PFSK-1 (cell line): ENCODE measurements at regions not wholly inside any gene's neighbourhood (a gene's known extent, or its start where the extent isn't known, plus 50 kb on each side); places are given as distances from the start of the nearest gene placed in this dataset.

ENCODE experiments used
- FOXP2 ChIP-seq: optimal IDR thresholded peaks from 2 replicates; pipeline ENCODE3; 2011; ENCODE audit warnings: borderline replicate concordance, control low read depth, inconsistent platforms; ENCODE audit not compliant: insufficient read depth; ENCODE audit errors: extremely low read length, extremely low read depth
- POLR2AphosphoS5 ChIP-seq: IDR thresholded peaks from 2 replicates; pipeline ENCODE4 v1.6.1; 2012; ENCODE audit warnings: low read depth, mild to moderate bottlenecking, control low read depth, low read length, moderate library complexity
- SIN3A ChIP-seq: IDR thresholded peaks from 2 replicates; pipeline ENCODE4 v1.6.1; 2012; ENCODE audit warnings: mild to moderate bottlenecking, low read length, moderate library complexity, borderline replicate concordance; ENCODE audit not compliant: insufficient read depth
- TAF1 ChIP-seq: IDR thresholded peaks from 2 replicates; pipeline ENCODE4 v1.6.1; 2012; ENCODE audit warnings: low read length, control low read depth, borderline replicate concordance; ENCODE audit not compliant: insufficient read depth
- TF ChIP-seq, protein P1 (sequence below), 2 experiments: IDR thresholded peaks; 2 replicates each; pipeline versions ENCODE4 v1.6.1 to v1.8.0; 2011 to 2012; ENCODE audit warnings: low read depth in 2 of 2, low read length in 2 of 2, control low read depth in 1 of 2, inconsistent platforms in 1 of 2, mild to moderate bottlenecking in 1 of 2, moderate library complexity in 1 of 2; ENCODE audit not compliant: insufficient read depth in 1 of 2

DNA sequence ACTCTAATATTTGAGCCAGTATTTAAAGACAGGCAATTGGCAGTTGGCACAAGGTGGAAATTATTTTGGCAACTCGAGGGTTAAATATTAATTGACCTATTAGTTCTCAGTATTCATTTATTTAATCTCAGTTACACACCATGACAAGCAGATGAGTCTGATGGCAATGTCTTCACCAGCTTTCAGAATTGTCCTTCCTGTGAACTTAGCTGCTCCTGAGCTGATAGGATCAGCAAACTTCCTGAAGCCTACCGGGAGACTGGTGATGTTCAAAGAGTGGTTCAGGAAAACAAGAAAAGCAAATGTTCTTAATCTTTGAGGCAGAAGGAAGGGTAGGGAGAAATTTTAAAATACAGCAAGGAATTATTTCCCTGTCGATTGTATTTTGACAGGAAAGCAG lies 522.2 kb downstream of the SOX2 start:
- TF ChIP-seq FOXP2, result no peak
- TF ChIP-seq SIN3A, result no peak
- TF ChIP-seq POLR2AphosphoS5, result no peak
- no peak for TF ChIP-seq TAF1
- TF ChIP-seq, protein P1, sequence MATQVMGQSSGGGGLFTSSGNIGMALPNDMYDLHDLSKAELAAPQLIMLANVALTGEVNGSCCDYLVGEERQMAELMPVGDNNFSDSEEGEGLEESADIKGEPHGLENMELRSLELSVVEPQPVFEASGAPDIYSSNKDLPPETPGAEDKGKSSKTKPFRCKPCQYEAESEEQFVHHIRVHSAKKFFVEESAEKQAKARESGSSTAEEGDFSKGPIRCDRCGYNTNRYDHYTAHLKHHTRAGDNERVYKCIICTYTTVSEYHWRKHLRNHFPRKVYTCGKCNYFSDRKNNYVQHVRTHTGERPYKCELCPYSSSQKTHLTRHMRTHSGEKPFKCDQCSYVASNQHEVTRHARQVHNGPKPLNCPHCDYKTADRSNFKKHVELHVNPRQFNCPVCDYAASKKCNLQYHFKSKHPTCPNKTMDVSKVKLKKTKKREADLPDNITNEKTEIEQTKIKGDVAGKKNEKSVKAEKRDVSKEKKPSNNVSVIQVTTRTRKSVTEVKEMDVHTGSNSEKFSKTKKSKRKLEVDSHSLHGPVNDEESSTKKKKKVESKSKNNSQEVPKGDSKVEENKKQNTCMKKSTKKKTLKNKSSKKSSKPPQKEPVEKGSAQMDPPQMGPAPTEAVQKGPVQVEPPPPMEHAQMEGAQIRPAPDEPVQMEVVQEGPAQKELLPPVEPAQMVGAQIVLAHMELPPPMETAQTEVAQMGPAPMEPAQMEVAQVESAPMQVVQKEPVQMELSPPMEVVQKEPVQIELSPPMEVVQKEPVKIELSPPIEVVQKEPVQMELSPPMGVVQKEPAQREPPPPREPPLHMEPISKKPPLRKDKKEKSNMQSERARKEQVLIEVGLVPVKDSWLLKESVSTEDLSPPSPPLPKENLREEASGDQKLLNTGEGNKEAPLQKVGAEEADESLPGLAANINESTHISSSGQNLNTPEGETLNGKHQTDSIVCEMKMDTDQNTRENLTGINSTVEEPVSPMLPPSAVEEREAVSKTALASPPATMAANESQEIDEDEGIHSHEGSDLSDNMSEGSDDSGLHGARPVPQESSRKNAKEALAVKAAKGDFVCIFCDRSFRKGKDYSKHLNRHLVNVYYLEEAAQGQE (IDR thresholded peaks at IDR 0.05; ENCODE audit: insufficient read depth in 1 of 2, low read depth in 2 of 2, low read length in 2 of 2), result no peak

GRCh38 chr3:182234881-182235280 lies 523.2 kb downstream of the SOX2 start:
- no peak for TF ChIP-seq FOXP2
- TF ChIP-seq TAF1, result no peak
- TF ChIP-seq POLR2AphosphoS5, result no peak
- TF ChIP-seq, protein P1 (IDR thresholded peaks at IDR 0.05; ENCODE audit: insufficient read depth in 1 of 2, low read depth in 2 of 2, low read length in 2 of 2), result no peak
- no peak for TF ChIP-seq SIN3A

- TF ChIP-seq POLR2AphosphoS5 (no peak), TAF1 (no peak), FOXP2 (no peak), SIN3A (no peak)
- TF ChIP-seq, protein P1 (IDR thresholded peaks at IDR 0.05; ENCODE audit: insufficient read depth in 1 of 2, low read depth in 2 of 2, low read length in 2 of 2), result no peak
Observed at GRCh38 chr3:182235504-182235903, 523.8 kb downstream of the SOX2 start.

DNA sequence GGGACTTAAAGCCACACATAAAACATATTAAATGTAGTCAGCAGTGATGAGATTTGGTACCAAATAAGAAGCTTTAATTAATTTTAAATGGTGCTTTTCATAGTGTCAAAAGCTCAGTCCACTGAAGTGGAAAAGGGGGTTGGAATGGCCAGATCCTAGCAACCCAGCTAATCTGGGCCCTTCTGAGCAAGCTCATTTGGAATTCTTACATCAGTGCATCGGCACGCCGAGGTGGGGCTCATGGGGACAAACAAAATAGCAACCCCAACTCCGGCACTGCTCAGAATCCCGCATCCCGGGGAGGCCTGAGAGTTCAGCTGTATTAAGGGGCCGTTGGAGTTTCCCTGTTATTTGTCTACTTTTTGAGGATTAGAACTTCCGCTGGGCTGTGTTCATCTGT lies 526.4 kb downstream of the SOX2 start:
- TF ChIP-seq SIN3A (no peak), TAF1 (no peak), POLR2AphosphoS5 (no peak), FOXP2 (no peak)
- TF ChIP-seq, protein P1 (IDR thresholded peaks at IDR 0.05; ENCODE audit: insufficient read depth in 1 of 2, low read depth in 2 of 2, low read length in 2 of 2), result no peak

DNA sequence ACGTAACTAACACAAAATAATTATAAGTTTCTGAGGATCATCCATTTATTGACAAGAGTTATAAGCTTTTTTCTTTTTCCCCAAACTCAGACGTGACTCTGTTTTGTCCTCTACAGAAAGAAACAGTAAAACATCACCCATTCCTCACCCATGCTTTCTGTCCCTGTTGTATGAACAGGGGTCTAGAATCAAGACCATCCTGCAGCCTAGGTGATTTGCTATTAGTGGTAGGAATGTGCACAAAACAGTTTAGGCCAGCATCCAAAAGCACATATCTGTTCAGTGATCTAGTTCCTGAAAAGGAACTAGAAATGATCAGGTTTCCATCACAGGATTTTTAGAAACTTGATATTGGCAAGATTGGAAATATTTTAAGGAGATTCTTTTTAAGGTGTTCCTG lies 527.6 kb downstream of the SOX2 start:
- TF ChIP-seq, protein P1 (IDR thresholded peaks at IDR 0.05; ENCODE audit: insufficient read depth in 1 of 2, low read depth in 2 of 2, low read length in 2 of 2), result no peak
- TF ChIP-seq POLR2AphosphoS5 (no peak), TAF1 (no peak), FOXP2 (no peak), SIN3A (no peak)
